ENCODE measurements at regions not wholly inside any gene's neighbourhood (a gene's known extent, or its start where the extent isn't known, plus 50 kb on each side); places are given as distances from the start of the nearest gene placed in this dataset.

GRCh38 chr4:54568184-54568583 lies 89.6 kb upstream of the KIT start:
- Mint-ChIP-seq H3K4me1 (peaks cover 4 to 9% of the 10 kb centered on the region in 2 donors), H3K36me3 (no peaks in the 10 kb centered on the region), H3K4me3 (no peak overlapping the region), H3K27me3 (ENCODE audit: low read depth in 3 of 3) (peaks cover 0 to 5% (median 2%) of the 10 kb centered on the region in 3 donors), H3K9me3 (no peaks in the 10 kb centered on the region), H3K27ac (no peak overlapping the region)
- no peak for DNase-seq

- Mint-ChIP-seq H3K4me3 (no peak overlapping the region), H3K9me3 (no peaks in the 10 kb centered on the region), H3K27ac (no peak overlapping the region), H3K36me3 (no peaks in the 10 kb centered on the region), H3K27me3 (ENCODE audit: low read depth in 3 of 3) (peaks cover 0 to 5% (median 2%) of the 10 kb centered on the region in 3 donors), H3K4me1 (peaks cover 4 to 9% of the 10 kb centered on the region in 2 donors)
- DNase-seq: no peak
Observed at GRCh38 chr4:54570822-54571221, 86.9 kb upstream of the KIT start.

- Mint-ChIP-seq H3K4me3 (no peak overlapping the region), H3K9me3 (no peaks in the 10 kb centered on the region), H3K4me1 (peaks cover 4% of the 10 kb centered on the region in 2 donors), H3K27me3 (ENCODE audit: low read depth in 3 of 3) (peaks cover 0 to 5% (median 2%) of the 10 kb centered on the region in 3 donors), H3K36me3 (no peaks in the 10 kb centered on the region), H3K27ac (no peak overlapping the region)
- DNase-seq: no peak
Observed at GRCh38 chr4:54571293-54572151, 86.2 kb upstream of the KIT start.

- DNase-seq: no peak
- H3K27ac Mint-ChIP-seq: no peak overlapping the region
- H3K36me3 Mint-ChIP-seq: no peaks in the 10 kb centered on the region
- peaks cover 0 to 3% (median 2%) of the 10 kb centered on the region in 3 donors for H3K27me3 Mint-ChIP-seq (ENCODE audit: low read depth in 3 of 3)
- H3K4me3 Mint-ChIP-seq: no peak overlapping the region
- H3K4me1 Mint-ChIP-seq: no peaks in the 10 kb centered on the region
- H3K9me3 Mint-ChIP-seq: no peaks in the 10 kb centered on the region
Observed at GRCh38 chr4:54572152-54572542, 85.6 kb upstream of the KIT start.

- no peaks in the 10 kb centered on the region for H3K4me1 Mint-ChIP-seq
- H3K36me3 Mint-ChIP-seq: no peaks in the 10 kb centered on the region
- H3K9me3 Mint-ChIP-seq: no peaks in the 10 kb centered on the region
- no peak overlapping the region for H3K27ac Mint-ChIP-seq
- H3K27me3 Mint-ChIP-seq (ENCODE audit: low read depth in 3 of 3): peaks cover 0 to 5% (median 3%) of the 10 kb centered on the region in 3 donors
- DNase-seq: no peak
- no peak overlapping the region for H3K4me3 Mint-ChIP-seq
Observed at GRCh38 chr4:54574500-54574899, 83.3 kb upstream of the KIT start.

- no peak overlapping the region for H3K4me3 Mint-ChIP-seq
- peaks cover 0 to 3% (median 1%) of the 10 kb centered on the region in 3 donors for H3K27me3 Mint-ChIP-seq (ENCODE audit: low read depth in 3 of 3)
- H3K4me1 Mint-ChIP-seq: no peaks in the 10 kb centered on the region
- no peaks in the 10 kb centered on the region for H3K36me3 Mint-ChIP-seq
- DNase-seq: no peak
- H3K9me3 Mint-ChIP-seq: no peaks in the 10 kb centered on the region
- H3K27ac Mint-ChIP-seq: no peak overlapping the region
Observed at GRCh38 chr4:54575919-54576318, 81.8 kb upstream of the KIT start.

- no peak overlapping the region for H3K4me3 Mint-ChIP-seq
- H3K27me3 Mint-ChIP-seq (ENCODE audit: low read depth in 3 of 3): peaks cover 0 to 3% (median 0%) of the 10 kb centered on the region in 3 donors
- no peaks in the 10 kb centered on the region for H3K4me1 Mint-ChIP-seq
- DNase-seq: no peak
- no peaks in the 10 kb centered on the region for H3K36me3 Mint-ChIP-seq
- H3K27ac Mint-ChIP-seq: no peak overlapping the region
- no peaks in the 10 kb centered on the region for H3K9me3 Mint-ChIP-seq
Observed at GRCh38 chr4:54581807-54582206, 76.0 kb upstream of the KIT start.

- no peaks in the 10 kb centered on the region for H3K9me3 Mint-ChIP-seq
- no peak overlapping the region for H3K27ac Mint-ChIP-seq
- peaks cover 0 to 2% (median 0%) of the 10 kb centered on the region in 3 donors for H3K27me3 Mint-ChIP-seq (ENCODE audit: low read depth in 3 of 3)
- H3K4me1 Mint-ChIP-seq: no peaks in the 10 kb centered on the region
- no peak for DNase-seq
- no peak overlapping the region for H3K4me3 Mint-ChIP-seq
- H3K36me3 Mint-ChIP-seq: no peaks in the 10 kb centered on the region
Observed at GRCh38 chr4:54585321-54586000, 72.3 kb upstream of the KIT start.

GRCh38 chr4:54586320-54586955 lies 71.3 kb upstream of the KIT start:
- no peaks in the 10 kb centered on the region for H3K4me1 Mint-ChIP-seq
- H3K4me3 Mint-ChIP-seq: no peak overlapping the region
- no peaks in the 10 kb centered on the region for H3K36me3 Mint-ChIP-seq
- DNase-seq: no peak
- H3K9me3 Mint-ChIP-seq: no peaks in the 10 kb centered on the region
- H3K27me3 Mint-ChIP-seq (ENCODE audit: low read depth in 3 of 3): peaks cover 0 to 4% (median 2%) of the 10 kb centered on the region in 3 donors
- no peak overlapping the region for H3K27ac Mint-ChIP-seq

- Mint-ChIP-seq H3K4me3 (no peak overlapping the region), H3K36me3 (no peaks in the 10 kb centered on the region), H3K27ac (no peak overlapping the region), H3K27me3 (ENCODE audit: low read depth in 3 of 3) (peaks cover 0 to 4% (median 3%) of the 10 kb centered on the region in 3 donors), H3K9me3 (no peaks in the 10 kb centered on the region), H3K4me1 (no peaks in the 10 kb centered on the region)
- no peak for DNase-seq
Observed at GRCh38 chr4:54587107-54587891, 70.5 kb upstream of the KIT start.

GRCh38 chr4:54588404-54588803 lies 69.4 kb upstream of the KIT start:
- Mint-ChIP-seq H3K27me3 (ENCODE audit: low read depth in 3 of 3) (peaks cover 0 to 4% (median 3%) of the 10 kb centered on the region in 3 donors), H3K4me3 (no peak overlapping the region), H3K27ac (no peak overlapping the region), H3K4me1 (no peaks in the 10 kb centered on the region), H3K9me3 (peaks cover 0 to 3% (median 0%) of the 10 kb centered on the region in 6 donors), H3K36me3 (no peaks in the 10 kb centered on the region)
- no peak for DNase-seq

GRCh38 chr4:54589586-54589985 lies 68.2 kb upstream of the KIT start:
- peaks cover 0 to 5% (median 0%) of the 10 kb centered on the region in 6 donors for H3K9me3 Mint-ChIP-seq
- H3K27me3 Mint-ChIP-seq (ENCODE audit: low read depth in 3 of 3): peaks cover 0 to 6% (median 3%) of the 10 kb centered on the region in 3 donors
- no peak overlapping the region for H3K27ac Mint-ChIP-seq
- no peak overlapping the region for H3K4me3 Mint-ChIP-seq
- H3K4me1 Mint-ChIP-seq: no peaks in the 10 kb centered on the region
- no peak for DNase-seq
- no peaks in the 10 kb centered on the region for H3K36me3 Mint-ChIP-seq

- no peak for DNase-seq
- H3K4me3 Mint-ChIP-seq: no peak overlapping the region
- no peaks in the 10 kb centered on the region for H3K36me3 Mint-ChIP-seq
- peaks cover 0 to 7% (median 4%) of the 10 kb centered on the region in 3 donors for H3K27me3 Mint-ChIP-seq (ENCODE audit: low read depth in 3 of 3)
- H3K4me1 Mint-ChIP-seq: no peaks in the 10 kb centered on the region
- peaks cover 0 to 9% (median 0%) of the 10 kb centered on the region in 6 donors for H3K9me3 Mint-ChIP-seq
- no peak overlapping the region for H3K27ac Mint-ChIP-seq
Observed at GRCh38 chr4:54593795-54594322, 63.9 kb upstream of the KIT start.
